KMS-11 (cell line): ENCODE measurements at regions not wholly inside any gene's neighbourhood (a gene's known extent, or its start where the extent isn't known, plus 50 kb on each side); places are given as distances from the start of the nearest gene placed in this dataset.
A peak's percentile ranks its signal among the peaks of the same experiment; 100 is the strongest.

Experiments
- H2AFZ ChIP-seq: fragments of 200-600 bp; sonication (generic); 2 replicates; pipeline ENCODE4 v1.6.1; 2016; ENCODE audit warnings: antibody characterized with exemption, mixed run types, low read depth
- H3K27ac ChIP-seq: fragments of 200-600 bp; sonication (generic); 2 replicates; pipeline ENCODE4 v1.6.1; 2016; ENCODE audit warnings: mild to moderate bottlenecking, mixed run types
- H3K27me3 ChIP-seq: fragments of 200-600 bp; sonication (generic); 2 replicates; pipeline ENCODE4 v1.6.1; 2017; ENCODE audit warnings: mild to moderate bottlenecking, low read depth, mixed run types, moderate library complexity; ENCODE audit not compliant: insufficient read depth
- H3K36me3 ChIP-seq: fragments of 200-600 bp; sonication (generic); 2 replicates; pipeline ENCODE4 v1.6.1; 2017; ENCODE audit warnings: mild to moderate bottlenecking, mixed run types; ENCODE audit not compliant: insufficient read depth
- H3K4me1 ChIP-seq: fragments of 200-600 bp; sonication (generic); 2 replicates; pipeline ENCODE4 v1.6.1; 2016; ENCODE audit warnings: mild to moderate bottlenecking, low read depth, mixed run types; ENCODE audit not compliant: poor library complexity, severe bottlenecking
- H3K4me2 ChIP-seq: fragments of 200-600 bp; sonication (generic); 2 replicates; pipeline ENCODE4 v1.7.0; 2016; ENCODE audit warnings: mild to moderate bottlenecking, mixed run types
- H3K4me3 ChIP-seq: fragments of 200-600 bp; sonication (generic); IDR thresholded peaks from 2 replicates; pipeline ENCODE4 v1.6.1; 2017; ENCODE audit warnings: low read depth, low read length, mixed read lengths; ENCODE audit not compliant: insufficient read depth
- H3K79me2 ChIP-seq: fragments of 200-600 bp; sonication (generic); 2 replicates; pipeline ENCODE4 v1.6.1; 2016; ENCODE audit warnings: low read depth, mixed run types; ENCODE audit not compliant: insufficient read depth
- H3K9ac ChIP-seq: fragments of 200-600 bp; sonication (generic); 2 replicates; pipeline ENCODE4 v1.6.1; 2016; ENCODE audit warnings: mild to moderate bottlenecking, mixed run types
- H4K20me1 ChIP-seq: fragments of 200-600 bp; sonication (generic); 2 replicates; pipeline ENCODE4 v1.6.1; 2016; ENCODE audit warnings: mild to moderate bottlenecking, mixed run types; ENCODE audit not compliant: insufficient read depth
- CTCF ChIP-seq: fragments of 200-600 bp; sonication (generic); conservative IDR thresholded peaks from 2 replicates; pipeline ENCODE4 v1.6.1; 2017; ENCODE audit warnings: low read depth, mild to moderate bottlenecking, antibody characterized with exemption, low read length, moderate library complexity, mixed read lengths

GRCh38 chr5:74242516-74242915 lies 398.0 kb downstream of the ENC1 start:
- no peaks in the 10 kb centered on the region for H4K20me1 ChIP-seq
- no peak overlapping the region for H3K27ac ChIP-seq
- peaks cover 24% of the 10 kb centered on the region for H3K4me1 ChIP-seq
- no peak overlapping the region for H3K4me3 ChIP-seq
- H3K4me2 ChIP-seq, result no peak overlapping the region
- no peak overlapping the region for H3K9ac ChIP-seq
- H3K27me3 ChIP-seq, result no peaks in the 10 kb centered on the region
- H3K36me3 ChIP-seq, result no peaks in the 10 kb centered on the region
- no peak for TF ChIP-seq CTCF
- H3K79me2 ChIP-seq, result no peaks in the 10 kb centered on the region
- H2AFZ ChIP-seq, result no peak overlapping the region

DNA sequence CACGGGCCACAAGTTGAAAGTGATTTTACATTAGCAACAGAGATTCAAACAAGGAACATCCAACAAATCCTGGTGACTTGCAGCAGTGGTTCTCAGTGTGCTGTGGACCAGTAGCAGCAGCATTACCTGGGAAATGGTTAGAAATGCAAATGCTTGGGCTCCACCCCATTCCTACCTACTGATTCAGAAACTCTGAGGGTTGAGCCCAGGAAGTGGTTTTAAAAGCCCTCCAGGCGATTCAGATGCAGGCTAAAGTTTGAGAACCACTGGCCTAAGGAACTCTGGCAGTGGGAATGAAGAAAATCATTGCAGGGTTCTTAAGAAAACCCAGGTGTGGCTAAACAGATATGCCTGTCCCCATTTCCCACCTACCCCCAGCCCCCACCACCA lies 398.8 kb downstream of the ENC1 start:
- TF ChIP-seq CTCF, result no peak
- Histone ChIP-seq H2AFZ (peak overlapping the region; percentile 9; the same call in 1 of the 2 replicates), H3K9ac (no peak overlapping the region)

GRCh38 chr5:74240783-74241750 lies 399.5 kb downstream of the ENC1 start:
- H3K4me3 ChIP-seq, result no peak overlapping the region
- no peak overlapping the region for H3K9ac ChIP-seq
- no peaks in the 10 kb centered on the region for H3K36me3 ChIP-seq
- no peaks in the 10 kb centered on the region for H3K27me3 ChIP-seq
- H3K79me2 ChIP-seq, result no peaks in the 10 kb centered on the region
- no peak for TF ChIP-seq CTCF
- peak overlapping the region; percentile 43; the same call in 1 of the 2 replicates for H3K4me2 ChIP-seq
- no peaks in the 10 kb centered on the region for H4K20me1 ChIP-seq
- no peak overlapping the region for H3K27ac ChIP-seq
- peak overlapping the region; percentile 9; the same call in 1 of the 2 replicates for H2AFZ ChIP-seq
- H3K4me1 ChIP-seq, result peaks cover 24% of the 10 kb centered on the region

More for the DNA sequence above, 398.8 kb downstream of the ENC1 start:
- Histone ChIP-seq H3K4me2 (peak overlapping the region; percentile 43; the same call in 1 of the 2 replicates), H3K79me2 (no peaks in the 10 kb centered on the region), H3K27ac (no peak overlapping the region), H3K4me1 (peaks cover 24% of the 10 kb centered on the region), H4K20me1 (no peaks in the 10 kb centered on the region), H3K27me3 (no peaks in the 10 kb centered on the region), H3K36me3 (no peaks in the 10 kb centered on the region), H3K4me3 (no peak overlapping the region)

DNA sequence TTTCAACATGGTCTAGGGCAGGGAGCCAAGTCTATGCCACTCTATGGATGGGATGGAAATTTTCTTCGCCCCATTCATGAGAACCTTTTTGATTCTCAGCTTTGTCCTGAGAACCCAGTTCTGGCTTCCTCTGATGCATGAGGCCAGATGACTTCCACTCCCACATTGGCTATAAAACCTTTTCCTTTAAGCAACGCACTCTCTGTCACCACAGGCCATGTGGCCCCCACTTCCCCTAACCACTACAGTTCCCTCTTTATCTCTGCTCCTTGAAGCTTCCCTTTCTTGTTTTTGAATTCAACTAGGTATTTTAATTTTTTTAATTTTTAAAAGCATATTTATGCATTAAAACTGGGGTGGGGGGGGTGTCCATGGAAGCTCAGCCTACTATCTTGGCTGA lies 401.3 kb downstream of the ENC1 start:
- H3K79me2 ChIP-seq, result no peaks in the 10 kb centered on the region
- H3K27ac ChIP-seq, result no peak overlapping the region
- H3K36me3 ChIP-seq, result no peaks in the 10 kb centered on the region
- TF ChIP-seq CTCF, result no peak
- peaks cover 24% of the 10 kb centered on the region for H3K4me1 ChIP-seq
- no peaks in the 10 kb centered on the region for H4K20me1 ChIP-seq
- no peak overlapping the region for H3K4me2 ChIP-seq
- no peak overlapping the region for H2AFZ ChIP-seq
- no peak overlapping the region for H3K9ac ChIP-seq
- no peaks in the 10 kb centered on the region for H3K27me3 ChIP-seq
- H3K4me3 ChIP-seq, result no peak overlapping the region
